H9 (cell line): ENCODE measurements at regions not wholly inside any gene's neighbourhood (a gene's known extent, or its start where the extent isn't known, plus 50 kb on each side); places are given as distances from the start of the nearest gene placed in this dataset.

ENCODE experiments used
- DNase-seq: peaks from one replicate; pipeline ENCODE4 v3.0.0-alpha.2; 2017
- H2AFZ ChIP-seq: one replicate; pipeline ENCODE4 v1.6.1; 2013; ENCODE audit warnings: mild to moderate bottlenecking, low read length, control low read depth, moderate library complexity
- H2AK5ac ChIP-seq: 2 replicates; pipeline ENCODE4 v1.6.1; 2013; ENCODE audit warnings: low read length, control low read depth, mixed read lengths; ENCODE audit not compliant: insufficient read length
- H2BK120ac ChIP-seq: one replicate; pipeline ENCODE4 v1.6.1; 2013; ENCODE audit warnings: low read depth, mild to moderate bottlenecking, low read length, control low read depth, inconsistent platforms; ENCODE audit not compliant: poor library complexity, severe bottlenecking
- H2BK12ac ChIP-seq: 2 replicates; pipeline ENCODE4 v1.6.1; 2013; ENCODE audit warnings: low read length, control low read depth, mixed read lengths, low read depth; ENCODE audit not compliant: insufficient read length
- H2BK15ac ChIP-seq: 2 replicates; pipeline ENCODE4 v1.6.1; 2013; ENCODE audit warnings: low read depth, low read length, control low read depth
- H2BK20ac ChIP-seq: one replicate; pipeline ENCODE4 v1.6.1; 2013; ENCODE audit warnings: low read depth, mild to moderate bottlenecking, low read length, control low read depth, inconsistent platforms; ENCODE audit not compliant: poor library complexity, severe bottlenecking
- H2BK5ac ChIP-seq: 2 replicates; pipeline ENCODE4 v1.6.1; 2013; ENCODE audit warnings: low read length, control low read depth, mixed read lengths; ENCODE audit not compliant: insufficient read length
- H3K14ac ChIP-seq: 2 replicates; pipeline ENCODE4 v1.6.1; 2013; ENCODE audit warnings: low read length, control low read depth; ENCODE audit not compliant: insufficient read depth
- H3K18ac ChIP-seq: 2 replicates; pipeline ENCODE4 v1.6.1; 2013; ENCODE audit warnings: low read depth, mild to moderate bottlenecking, mixed read lengths, low read length, control low read depth; ENCODE audit not compliant: insufficient read length
- H3K23ac ChIP-seq: 2 replicates; pipeline ENCODE4 v1.6.1; 2013; ENCODE audit warnings: low read length, control low read depth, mixed read lengths, low read depth; ENCODE audit not compliant: insufficient read length
- H3K23me2 ChIP-seq: 2 replicates; pipeline ENCODE4 v1.6.1; 2013; ENCODE audit warnings: low read depth, mild to moderate bottlenecking, mixed read lengths, low read length, control low read depth; ENCODE audit not compliant: insufficient read length, poor library complexity, severe bottlenecking
- H3K27ac ChIP-seq: 2 replicates; pipeline ENCODE4 v1.5.1; 2013; ENCODE audit warnings: low read length, control low read depth, mixed read lengths, low read depth; ENCODE audit not compliant: insufficient read length
- H3K27me3 ChIP-seq: 2 replicates; pipeline ENCODE4 v1.6.1; 2013; ENCODE audit warnings: low read length, control low read depth, inconsistent platforms; ENCODE audit not compliant: insufficient read depth
- H3K4ac ChIP-seq: 2 replicates; pipeline ENCODE4 v1.6.1; 2013; ENCODE audit warnings: low read depth, mild to moderate bottlenecking, control low read depth, inconsistent platforms, low read length, moderate library complexity
- H3K4me1 ChIP-seq: 2 replicates; pipeline ENCODE4 v1.6.1; 2013; ENCODE audit warnings: low read length, control low read depth, inconsistent platforms; ENCODE audit not compliant: insufficient read depth
- H3K4me2 ChIP-seq: 2 replicates; pipeline ENCODE4 v1.6.1; 2013; ENCODE audit warnings: low read length, control low read depth, mixed read lengths; ENCODE audit not compliant: insufficient read length, insufficient read depth
- H3K56ac ChIP-seq: 2 replicates; pipeline ENCODE4 v1.6.1; 2013; ENCODE audit warnings: low read depth, mild to moderate bottlenecking, mixed read lengths, low read length, control low read depth; ENCODE audit not compliant: insufficient read length
- H3K79me1 ChIP-seq: 2 replicates; pipeline ENCODE4 v1.6.1; 2013; ENCODE audit warnings: low read depth, mild to moderate bottlenecking, moderate library complexity, low read length, control low read depth, inconsistent platforms; ENCODE audit not compliant: insufficient read depth, poor library complexity, severe bottlenecking
- H3K79me2 ChIP-seq: 2 replicates; pipeline ENCODE4 v1.6.1; 2013; ENCODE audit warnings: low read length, control low read depth, inconsistent platforms; ENCODE audit not compliant: insufficient read depth
- H3K9ac ChIP-seq: 2 replicates; pipeline ENCODE4 v1.6.1; 2013; ENCODE audit warnings: low read length, control low read depth, mixed read lengths; ENCODE audit not compliant: insufficient read length; ENCODE audit errors: extremely low read depth
- H3K9me3 ChIP-seq: one replicate; pipeline ENCODE4 v1.6.1; 2013; ENCODE audit warnings: low read depth, low read length, inconsistent platforms; ENCODE audit not compliant: control insufficient read depth
- H3T11ph ChIP-seq: one replicate; pipeline ENCODE4 v1.6.1; 2013; ENCODE audit warnings: mild to moderate bottlenecking, low read length, control low read depth, inconsistent platforms
- H4K20me1 ChIP-seq: one replicate; pipeline ENCODE4 v1.6.1; 2013; ENCODE audit not compliant: control insufficient read depth, insufficient read length, insufficient read depth
- H4K5ac ChIP-seq: 2 replicates; pipeline ENCODE4 v1.6.1; 2013; ENCODE audit warnings: low read depth, mild to moderate bottlenecking, mixed read lengths, low read length, control low read depth; ENCODE audit not compliant: insufficient read length
- H4K8ac ChIP-seq: replicated peaks from 2 replicates; pipeline ENCODE4 v1.6.1; 2013; ENCODE audit warnings: low read length, control low read depth, mixed read lengths, low read depth; ENCODE audit not compliant: insufficient read length
- H4K91ac ChIP-seq: 2 replicates; pipeline ENCODE4 v1.6.1; 2013; ENCODE audit warnings: low read depth, mild to moderate bottlenecking, moderate library complexity, mixed read lengths, low read length, control low read depth; ENCODE audit not compliant: insufficient read length
- H3K27ac Mint-ChIP-seq, 3 experiments: 2 replicates in 2 of 3; 3 replicates in 1 of 3; pipeline ENCODE4 v1.8.0; 2020 to 2021; ENCODE audit warnings: mixed read lengths in 3 of 3, mild to moderate bottlenecking in 1 of 3, moderate library complexity in 1 of 3
- H3K27me3 Mint-ChIP-seq: 2 replicates; pipeline ENCODE4 v1.8.0; 2021; ENCODE audit warnings: low read depth, mild to moderate bottlenecking, moderate library complexity, mixed read lengths
- H3K36me3 Mint-ChIP-seq, 3 experiments: 2 replicates in 2 of 3; 3 replicates in 1 of 3; pipeline ENCODE4 v1.8.0; 2020 to 2021; ENCODE audit warnings: low read depth in 3 of 3, mixed read lengths in 3 of 3; ENCODE audit not compliant: insufficient read depth in 1 of 3
- H3K4me1 Mint-ChIP-seq, 2 experiments: 2 replicates each; pipeline ENCODE4 v1.8.0; 2020; ENCODE audit warnings: mixed read lengths in 2 of 2
- H3K4me3 Mint-ChIP-seq, 2 experiments: 2 replicates in 1 of 2; 3 replicates in 1 of 2; pipeline ENCODE4 v1.8.0; 2020 to 2021; ENCODE audit warnings: mild to moderate bottlenecking in 2 of 2, mixed read lengths in 2 of 2, moderate library complexity in 1 of 2
- H3K9me3 Mint-ChIP-seq, 2 experiments: 2 replicates in 1 of 2; 3 replicates in 1 of 2; pipeline ENCODE4 v1.8.0; 2020; ENCODE audit warnings: mild to moderate bottlenecking in 2 of 2, mixed read lengths in 2 of 2, moderate library complexity in 1 of 2
- CTCF ChIP-seq: fragments of 200-600 bp; sonication (generic); conservative IDR thresholded peaks from 3 replicates; pipeline ENCODE4 v1.8.0; 2021; ENCODE audit warnings: antibody characterized with exemption, mild to moderate bottlenecking
- WGBS: extraction: QIAGEN DNeasy Blood & Tissue Kit; methylation state at CpG from one replicate; pipeline ENCODE4 v1.1.7; 2013; ENCODE audit warnings: missing lambda C conversion rate, low lambda C conversion rate, mixed read lengths; ENCODE audit not compliant: insufficient read length; ENCODE audit errors: extremely low coverage; 5-methylcytosine and 5-hydroxymethylcytosine counted together

GRCh38 chr5:125037020-125037419 lies 290.6 kb upstream of the ZNF608 start:
- Histone ChIP-seq H3K4ac (no peak overlapping the region), H2BK15ac (no peak overlapping the region), H4K91ac (no peak overlapping the region), H3K23me2 (no peaks in the 10 kb centered on the region), H3K27me3 (no peaks in the 10 kb centered on the region), H3K79me2 (no peaks in the 10 kb centered on the region), H3K56ac (no peak overlapping the region), H2AFZ (no peak overlapping the region), H2AK5ac (no peak overlapping the region), H3K18ac (no peak overlapping the region), H2BK12ac (no peak overlapping the region), H3K4me1 (peaks cover 6% of the 10 kb centered on the region; the same call in 1 of the 2 replicates), H2BK5ac (no peak overlapping the region), H2BK120ac (no peak overlapping the region), H4K20me1 (no peaks in the 10 kb centered on the region), H3T11ph (no peak overlapping the region), H3K9ac (no peak overlapping the region), H4K5ac (no peak overlapping the region), H3K9me3 (no peaks in the 10 kb centered on the region), H3K27ac (no peak overlapping the region), H4K8ac (no peak overlapping the region), H3K14ac (no peak overlapping the region), H2BK20ac (no peak overlapping the region), H3K23ac (no peak overlapping the region), H3K4me2 (no peak overlapping the region), H3K79me1 (no peaks in the 10 kb centered on the region)
- DNase-seq: no peak
- TF ChIP-seq CTCF: no peak
- Mint-ChIP-seq H3K36me3 (no peaks in the 10 kb centered on the region; a peak in 1 of 7 replicates), H3K4me3 (no peak overlapping the region), H3K27me3 (no peaks in the 10 kb centered on the region), H3K9me3 (no peaks in the 10 kb centered on the region; a peak in 1 of 5 replicates), H3K4me1 (peaks cover 23 to 33% of the 10 kb centered on the region in 2 experiments), H3K27ac (no peak overlapping the region)
- no CpG with 5 or more reads among the region's 1 CpG for WGBS
